ENCODE measurements at regions not wholly inside any gene's neighbourhood (a gene's known extent, or its start where the extent isn't known, plus 50 kb on each side); places are given as distances from the start of the nearest gene placed in this dataset.

DNA sequence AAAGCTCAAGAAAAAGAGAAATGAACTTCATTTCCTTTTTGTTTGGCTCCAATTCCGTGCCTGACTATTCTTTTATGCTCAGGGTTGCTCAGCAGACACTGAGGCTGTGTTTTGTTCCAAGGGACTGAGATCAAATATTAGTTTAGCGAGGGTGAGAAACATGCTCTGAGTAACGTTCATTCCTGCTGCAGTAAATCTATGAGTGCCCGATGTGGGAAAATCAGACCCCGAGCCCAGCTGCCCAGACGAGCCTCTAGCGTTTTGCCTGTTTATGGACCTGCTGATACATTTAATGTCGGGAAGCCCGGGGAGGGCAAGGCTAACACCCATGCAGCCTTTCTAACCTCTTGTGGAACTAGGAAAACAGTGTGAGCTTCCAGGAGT is 119.2 kb downstream of the VAPA start:
- TF ChIP-seq, protein P1, sequence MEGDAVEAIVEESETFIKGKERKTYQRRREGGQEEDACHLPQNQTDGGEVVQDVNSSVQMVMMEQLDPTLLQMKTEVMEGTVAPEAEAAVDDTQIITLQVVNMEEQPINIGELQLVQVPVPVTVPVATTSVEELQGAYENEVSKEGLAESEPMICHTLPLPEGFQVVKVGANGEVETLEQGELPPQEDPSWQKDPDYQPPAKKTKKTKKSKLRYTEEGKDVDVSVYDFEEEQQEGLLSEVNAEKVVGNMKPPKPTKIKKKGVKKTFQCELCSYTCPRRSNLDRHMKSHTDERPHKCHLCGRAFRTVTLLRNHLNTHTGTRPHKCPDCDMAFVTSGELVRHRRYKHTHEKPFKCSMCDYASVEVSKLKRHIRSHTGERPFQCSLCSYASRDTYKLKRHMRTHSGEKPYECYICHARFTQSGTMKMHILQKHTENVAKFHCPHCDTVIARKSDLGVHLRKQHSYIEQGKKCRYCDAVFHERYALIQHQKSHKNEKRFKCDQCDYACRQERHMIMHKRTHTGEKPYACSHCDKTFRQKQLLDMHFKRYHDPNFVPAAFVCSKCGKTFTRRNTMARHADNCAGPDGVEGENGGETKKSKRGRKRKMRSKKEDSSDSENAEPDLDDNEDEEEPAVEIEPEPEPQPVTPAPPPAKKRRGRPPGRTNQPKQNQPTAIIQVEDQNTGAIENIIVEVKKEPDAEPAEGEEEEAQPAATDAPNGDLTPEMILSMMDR (IDR thresholded peaks at IDR 0.05): no peak
- no peak for TF ChIP-seq POLR2AphosphoS5 (IDR thresholded peaks at IDR 0.05; ENCODE audit: insufficient read depth in 1 of 2, low read depth in 1 of 2)
- TF ChIP-seq POLR2A (IDR thresholded peaks at IDR 0.05): no peak
